H9 (cell line): ENCODE measurements at regions not wholly inside any gene's neighbourhood (a gene's known extent, or its start where the extent isn't known, plus 50 kb on each side); places are given as distances from the start of the nearest gene placed in this dataset.

Experiments used
- DNase-seq: peaks from one replicate; pipeline ENCODE4 v3.0.0-alpha.2; 2017
- H2AFZ ChIP-seq: one replicate; pipeline ENCODE4 v1.6.1; 2013; ENCODE audit warnings: mild to moderate bottlenecking, low read length, control low read depth, moderate library complexity
- H2AK5ac ChIP-seq: 2 replicates; pipeline ENCODE4 v1.6.1; 2013; ENCODE audit warnings: low read length, control low read depth, mixed read lengths; ENCODE audit not compliant: insufficient read length
- H2BK120ac ChIP-seq: one replicate; pipeline ENCODE4 v1.6.1; 2013; ENCODE audit warnings: low read depth, mild to moderate bottlenecking, low read length, control low read depth, inconsistent platforms; ENCODE audit not compliant: poor library complexity, severe bottlenecking
- H2BK12ac ChIP-seq: 2 replicates; pipeline ENCODE4 v1.6.1; 2013; ENCODE audit warnings: low read length, control low read depth, mixed read lengths, low read depth; ENCODE audit not compliant: insufficient read length
- H2BK15ac ChIP-seq: 2 replicates; pipeline ENCODE4 v1.6.1; 2013; ENCODE audit warnings: low read depth, low read length, control low read depth
- H2BK20ac ChIP-seq: one replicate; pipeline ENCODE4 v1.6.1; 2013; ENCODE audit warnings: low read depth, mild to moderate bottlenecking, low read length, control low read depth, inconsistent platforms; ENCODE audit not compliant: poor library complexity, severe bottlenecking
- H2BK5ac ChIP-seq: 2 replicates; pipeline ENCODE4 v1.6.1; 2013; ENCODE audit warnings: low read length, control low read depth, mixed read lengths; ENCODE audit not compliant: insufficient read length
- H3K14ac ChIP-seq: 2 replicates; pipeline ENCODE4 v1.6.1; 2013; ENCODE audit warnings: low read length, control low read depth; ENCODE audit not compliant: insufficient read depth
- H3K18ac ChIP-seq: 2 replicates; pipeline ENCODE4 v1.6.1; 2013; ENCODE audit warnings: low read depth, mild to moderate bottlenecking, mixed read lengths, low read length, control low read depth; ENCODE audit not compliant: insufficient read length
- H3K23ac ChIP-seq: 2 replicates; pipeline ENCODE4 v1.6.1; 2013; ENCODE audit warnings: low read length, control low read depth, mixed read lengths, low read depth; ENCODE audit not compliant: insufficient read length
- H3K23me2 ChIP-seq: 2 replicates; pipeline ENCODE4 v1.6.1; 2013; ENCODE audit warnings: low read depth, mild to moderate bottlenecking, mixed read lengths, low read length, control low read depth; ENCODE audit not compliant: insufficient read length, poor library complexity, severe bottlenecking
- H3K27ac ChIP-seq: 2 replicates; pipeline ENCODE4 v1.5.1; 2013; ENCODE audit warnings: low read length, control low read depth, mixed read lengths, low read depth; ENCODE audit not compliant: insufficient read length
- H3K27me3 ChIP-seq: 2 replicates; pipeline ENCODE4 v1.6.1; 2013; ENCODE audit warnings: low read length, control low read depth, inconsistent platforms; ENCODE audit not compliant: insufficient read depth
- H3K4ac ChIP-seq: 2 replicates; pipeline ENCODE4 v1.6.1; 2013; ENCODE audit warnings: low read depth, mild to moderate bottlenecking, control low read depth, inconsistent platforms, low read length, moderate library complexity
- H3K4me1 ChIP-seq: 2 replicates; pipeline ENCODE4 v1.6.1; 2013; ENCODE audit warnings: low read length, control low read depth, inconsistent platforms; ENCODE audit not compliant: insufficient read depth
- H3K4me2 ChIP-seq: 2 replicates; pipeline ENCODE4 v1.6.1; 2013; ENCODE audit warnings: low read length, control low read depth, mixed read lengths; ENCODE audit not compliant: insufficient read length, insufficient read depth
- H3K56ac ChIP-seq: 2 replicates; pipeline ENCODE4 v1.6.1; 2013; ENCODE audit warnings: low read depth, mild to moderate bottlenecking, mixed read lengths, low read length, control low read depth; ENCODE audit not compliant: insufficient read length
- H3K79me1 ChIP-seq: 2 replicates; pipeline ENCODE4 v1.6.1; 2013; ENCODE audit warnings: low read depth, mild to moderate bottlenecking, moderate library complexity, low read length, control low read depth, inconsistent platforms; ENCODE audit not compliant: insufficient read depth, poor library complexity, severe bottlenecking
- H3K79me2 ChIP-seq: 2 replicates; pipeline ENCODE4 v1.6.1; 2013; ENCODE audit warnings: low read length, control low read depth, inconsistent platforms; ENCODE audit not compliant: insufficient read depth
- H3K9ac ChIP-seq: 2 replicates; pipeline ENCODE4 v1.6.1; 2013; ENCODE audit warnings: low read length, control low read depth, mixed read lengths; ENCODE audit not compliant: insufficient read length; ENCODE audit errors: extremely low read depth
- H3K9me3 ChIP-seq: one replicate; pipeline ENCODE4 v1.6.1; 2013; ENCODE audit warnings: low read depth, low read length, inconsistent platforms; ENCODE audit not compliant: control insufficient read depth
- H3T11ph ChIP-seq: one replicate; pipeline ENCODE4 v1.6.1; 2013; ENCODE audit warnings: mild to moderate bottlenecking, low read length, control low read depth, inconsistent platforms
- H4K20me1 ChIP-seq: one replicate; pipeline ENCODE4 v1.6.1; 2013; ENCODE audit not compliant: control insufficient read depth, insufficient read length, insufficient read depth
- H4K5ac ChIP-seq: 2 replicates; pipeline ENCODE4 v1.6.1; 2013; ENCODE audit warnings: low read depth, mild to moderate bottlenecking, mixed read lengths, low read length, control low read depth; ENCODE audit not compliant: insufficient read length
- H4K8ac ChIP-seq: replicated peaks from 2 replicates; pipeline ENCODE4 v1.6.1; 2013; ENCODE audit warnings: low read length, control low read depth, mixed read lengths, low read depth; ENCODE audit not compliant: insufficient read length
- H4K91ac ChIP-seq: 2 replicates; pipeline ENCODE4 v1.6.1; 2013; ENCODE audit warnings: low read depth, mild to moderate bottlenecking, moderate library complexity, mixed read lengths, low read length, control low read depth; ENCODE audit not compliant: insufficient read length
- H3K27ac Mint-ChIP-seq, 3 experiments: 2 replicates in 2 of 3; 3 replicates in 1 of 3; pipeline ENCODE4 v1.8.0; 2020 to 2021; ENCODE audit warnings: mixed read lengths in 3 of 3, mild to moderate bottlenecking in 1 of 3, moderate library complexity in 1 of 3
- H3K27me3 Mint-ChIP-seq: 2 replicates; pipeline ENCODE4 v1.8.0; 2021; ENCODE audit warnings: low read depth, mild to moderate bottlenecking, moderate library complexity, mixed read lengths
- H3K36me3 Mint-ChIP-seq, 3 experiments: 2 replicates in 2 of 3; 3 replicates in 1 of 3; pipeline ENCODE4 v1.8.0; 2020 to 2021; ENCODE audit warnings: low read depth in 3 of 3, mixed read lengths in 3 of 3; ENCODE audit not compliant: insufficient read depth in 1 of 3
- H3K4me1 Mint-ChIP-seq, 2 experiments: 2 replicates each; pipeline ENCODE4 v1.8.0; 2020; ENCODE audit warnings: mixed read lengths in 2 of 2
- H3K4me3 Mint-ChIP-seq, 2 experiments: 2 replicates in 1 of 2; 3 replicates in 1 of 2; pipeline ENCODE4 v1.8.0; 2020 to 2021; ENCODE audit warnings: mild to moderate bottlenecking in 2 of 2, mixed read lengths in 2 of 2, moderate library complexity in 1 of 2
- H3K9me3 Mint-ChIP-seq, 2 experiments: 2 replicates in 1 of 2; 3 replicates in 1 of 2; pipeline ENCODE4 v1.8.0; 2020; ENCODE audit warnings: mild to moderate bottlenecking in 2 of 2, mixed read lengths in 2 of 2, moderate library complexity in 1 of 2
- CTCF ChIP-seq: fragments of 200-600 bp; sonication (generic); conservative IDR thresholded peaks from 3 replicates; pipeline ENCODE4 v1.8.0; 2021; ENCODE audit warnings: antibody characterized with exemption, mild to moderate bottlenecking
- WGBS: extraction: QIAGEN DNeasy Blood & Tissue Kit; methylation state at CpG from one replicate; pipeline ENCODE4 v1.1.7; 2013; ENCODE audit warnings: missing lambda C conversion rate, low lambda C conversion rate, mixed read lengths; ENCODE audit not compliant: insufficient read length; ENCODE audit errors: extremely low coverage; 5-methylcytosine and 5-hydroxymethylcytosine counted together

- no peak overlapping the region for H3K18ac ChIP-seq
- H3K9me3 ChIP-seq: no peaks in the 10 kb centered on the region
- H2BK12ac ChIP-seq: no peak overlapping the region
- H4K8ac ChIP-seq: no peak overlapping the region
- Mint-ChIP-seq H3K4me3 (no peak overlapping the region), H3K36me3 (no peaks in the 10 kb centered on the region), H3K9me3 (no peaks in the 10 kb centered on the region), H3K27me3 (no peaks in the 10 kb centered on the region), H3K4me1 (peaks cover 0 to 2% of the 10 kb centered on the region in 2 experiments; a peak in 1 of 4 replicates), H3K27ac (no peak overlapping the region)
- no peaks in the 10 kb centered on the region for H4K20me1 ChIP-seq
- H3K4me2 ChIP-seq: no peak overlapping the region
- no peak for DNase-seq
- no peak overlapping the region for H2AFZ ChIP-seq
- no peaks in the 10 kb centered on the region for H3K4me1 ChIP-seq
- no peak overlapping the region for H3K27ac ChIP-seq
- H3K9ac ChIP-seq: no peak overlapping the region
- no peak overlapping the region for H4K5ac ChIP-seq
- no peak overlapping the region for H2BK120ac ChIP-seq
- H3K23ac ChIP-seq: no peak overlapping the region
- no peak overlapping the region for H3K56ac ChIP-seq
- H3K23me2 ChIP-seq: no peaks in the 10 kb centered on the region
- no peak overlapping the region for H3K4ac ChIP-seq
- H2BK20ac ChIP-seq: no peak overlapping the region
- no peak overlapping the region for H2AK5ac ChIP-seq
- H4K91ac ChIP-seq: no peak overlapping the region
- TF ChIP-seq CTCF: no peak
- H3K27me3 ChIP-seq: no peaks in the 10 kb centered on the region
- no peaks in the 10 kb centered on the region for H3K79me2 ChIP-seq
- no peak overlapping the region for H3T11ph ChIP-seq
- no peak overlapping the region for H3K14ac ChIP-seq
- H3K79me1 ChIP-seq: no peaks in the 10 kb centered on the region
- no peak overlapping the region for H2BK5ac ChIP-seq
- no peak overlapping the region for H2BK15ac ChIP-seq
- no CpG with 5 or more reads among the region's 7 CpGs for WGBS
Observed at GRCh38 chr7:20980668-20981264, 194.1 kb upstream of the SP8 start.
